ENCODE measurements at regions not wholly inside any gene's neighbourhood (a gene's known extent, or its start where the extent isn't known, plus 50 kb on each side); places are given as distances from the start of the nearest gene placed in this dataset.

GRCh38 chr16:65532846-65533245 lies 411.0 kb upstream of the CDH11 start:
- TF ChIP-seq CTCF (conservative IDR thresholded peaks at IDR 0.05; ENCODE audit: low read depth, low read length) (no peak), CEBPB (IDR thresholded peaks at IDR 0.05; ENCODE audit: low read depth, low read length) (no peak), POLR2A (IDR thresholded peaks at IDR 0.05; ENCODE audit: low read depth, low read length) (no peak), MXI1 (IDR thresholded peaks at IDR 0.05; ENCODE audit: borderline replicate concordance, low read depth, low read length) (no peak), MAFK (IDR thresholded peaks at IDR 0.05; ENCODE audit: low read depth, low read length) (no peak), MAZ (IDR thresholded peaks at IDR 0.05; ENCODE audit: borderline replicate concordance, low read depth, low read length) (no peak), NFE2L2 (IDR thresholded peaks at IDR 0.05; ENCODE audit: low read depth, low read length) (no peak), RAD21 (IDR thresholded peaks at IDR 0.05; ENCODE audit: low read length) (no peak), SMC3 (IDR thresholded peaks at IDR 0.05; ENCODE audit: low read depth, low read length) (no peak)
